HepG2 (cell line): ENCODE measurements at regions not wholly inside any gene's neighbourhood (a gene's known extent, or its start where the extent isn't known, plus 50 kb on each side); places are given as distances from the start of the nearest gene placed in this dataset.

Experiments
- ATM ChIP-seq: fragments of 450-650 bp; IDR thresholded peaks from 2 replicates; pipeline ENCODE4 v1.7.1; 2017; ENCODE audit warnings: mild to moderate bottlenecking, borderline replicate concordance
- BRF2 ChIP-seq: sonication (generic); formaldehyde crosslinking; IDR thresholded peaks from 2 replicates; pipeline ENCODE4 v1.8.1; 2022; ENCODE audit warnings: mild to moderate bottlenecking, missing genetic modification reagents
- CC2D1A ChIP-seq: sonication (generic); formaldehyde crosslinking; IDR thresholded peaks from 2 replicates; pipeline ENCODE4 v1.8.1; 2023; ENCODE audit warnings: mild to moderate bottlenecking, missing genetic modification reagents
- CCDC6 ChIP-seq: sonication (generic); formaldehyde crosslinking; IDR thresholded peaks from 2 replicates; pipeline ENCODE4 v1.8.1; 2022; ENCODE audit warnings: mild to moderate bottlenecking, missing genetic modification reagents, moderate library complexity
- FOXJ3 ChIP-seq: sonication (generic); formaldehyde crosslinking; IDR thresholded peaks from 2 replicates; pipeline ENCODE4 v1.4.0; 2020; ENCODE audit warnings: missing genetic modification reagents, mild to moderate bottlenecking, borderline replicate concordance
- HDAC6 ChIP-seq: fragments of 200-600 bp; sonication (generic); IDR thresholded peaks from 2 replicates; pipeline ENCODE4 v1.7.0; 2017; ENCODE audit warnings: mild to moderate bottlenecking, antibody characterized with exemption, low read length, low read depth
- HMG20A ChIP-seq: IDR thresholded peaks from 2 replicates; pipeline ENCODE4 v1.6.1; 2016; ENCODE audit warnings: borderline replicate concordance
- HNF1B ChIP-seq: sonication (generic); formaldehyde crosslinking; IDR thresholded peaks from 2 replicates; pipeline ENCODE4 v1.5.1; 2020; ENCODE audit warnings: mild to moderate bottlenecking, moderate library complexity, missing genetic modification reagents
- HNRNPLL ChIP-seq: fragments of 200-400 bp; formaldehyde crosslinking; IDR thresholded peaks from 2 replicates; pipeline ENCODE4 v1.6.1; 2017; ENCODE audit warnings: mild to moderate bottlenecking, low read depth, low read length; ENCODE audit not compliant: poor library complexity, severe bottlenecking
- ISX ChIP-seq: sonication (generic); formaldehyde crosslinking; conservative IDR thresholded peaks from 2 replicates; pipeline ENCODE4 v1.5.0; 2020; ENCODE audit warnings: missing genetic modification reagents
- KAT7 ChIP-seq: IDR thresholded peaks from 2 replicates; pipeline ENCODE4 v1.6.1; 2018; ENCODE audit warnings: borderline replicate concordance, missing compliant biosample characterization
- KDM1A ChIP-seq: IDR thresholded peaks from 2 replicates; pipeline ENCODE4 v1.6.1; 2016; ENCODE audit warnings: missing compliant biosample characterization
- KLF16 ChIP-seq, 2 experiments: sonication (generic) in 1 of 2; formaldehyde crosslinking in 1 of 2; IDR thresholded peaks; 2 replicates each; pipeline versions ENCODE4 v1.6.1 to v1.8.0; 2016 to 2023; ENCODE audit warnings: missing genetic modification reagents in 2 of 2, missing compliant biosample characterization in 1 of 2
- MIXL1 ChIP-seq: IDR thresholded peaks from 2 replicates; pipeline ENCODE4 v1.6.1; 2016
- RBM39 ChIP-seq: fragments of 200-400 bp; formaldehyde crosslinking; IDR thresholded peaks from one replicate; pipeline ENCODE4 v1.6.1; 2018; ENCODE audit warnings: antibody characterized with exemption, mild to moderate bottlenecking, low read depth, low read length; ENCODE audit not compliant: poor library complexity, severe bottlenecking
- SP1 ChIP-seq, 2 experiments: fragments of 450-650 bp in 1 of 2; sonication (generic) in 1 of 2; formaldehyde crosslinking in 1 of 2; IDR thresholded peaks; 2 replicates each; pipeline versions ENCODE4 v1.4.0 to v1.6.1; 2016 to 2020; ENCODE audit warnings: missing genetic modification reagents in 1 of 2
- STAG1 ChIP-seq: sonication (generic); formaldehyde crosslinking; IDR thresholded peaks from 2 replicates; pipeline ENCODE4 v1.4.0; 2020; ENCODE audit warnings: missing genetic modification reagents
- ZBTB42 ChIP-seq: sonication (generic); formaldehyde crosslinking; IDR thresholded peaks from 2 replicates; pipeline ENCODE4 v1.5.0; 2020; ENCODE audit warnings: mild to moderate bottlenecking, missing genetic modification reagents
- ZNF446 ChIP-seq: sonication (generic); formaldehyde crosslinking; IDR thresholded peaks from 2 replicates; pipeline ENCODE4 v1.5.0; 2020; ENCODE audit warnings: mild to moderate bottlenecking, missing genetic modification reagents
- ZNF572 ChIP-seq: sonication (generic); formaldehyde crosslinking; IDR thresholded peaks from 2 replicates; pipeline ENCODE4 v1.5.1; 2020; ENCODE audit warnings: mild to moderate bottlenecking, missing genetic modification reagents
- ZNF687 ChIP-seq: sonication (generic); formaldehyde crosslinking; IDR thresholded peaks from 2 replicates; pipeline ENCODE4 v1.5.1; 2020; ENCODE audit warnings: mild to moderate bottlenecking, missing genetic modification reagents, moderate library complexity
- ZNF775 ChIP-seq: sonication (generic); formaldehyde crosslinking; IDR thresholded peaks from 2 replicates; pipeline ENCODE4 v1.4.0; 2020; ENCODE audit warnings: missing genetic modification reagents, mild to moderate bottlenecking, moderate library complexity, borderline replicate concordance

GRCh38 chr2:42974721-42975717, 182.6 kb upstream of the HAAO start (continued):
- TF ChIP-seq ZNF572 (CRISPR knock-in tag) (0 out of 2 replicates have a peak, but pooled peaks have one; percentile 60), HNF1B (CRISPR knock-in tag) (peak; percentile 96), FOXJ3 (peak; percentile 79), ZNF446 (no peak), SP1 (IDR thresholded peaks at IDR 0.05) (no peak), SP1 (CRISPR knock-in tag; IDR thresholded peaks at IDR 0.05) (peak; percentile 26; the same call in 1 of the 2 replicates), ZNF687 (CRISPR knock-in tag) (peak; percentile 99), ZBTB42 (CRISPR knock-in tag) (no peak), KLF16 (CRISPR knock-in tag; IDR thresholded peaks at IDR 0.05) (peak in 1 of 2 experiments; percentile 76; a peak in 1 of 4 replicates), KDM1A (CRISPR knock-in tag) (peak; percentile 94; the same call in 1 of the 2 replicates), STAG1 (peak; percentile 92), HMG20A (peak; percentile 79; the same call in 1 of the 2 replicates), ZNF775 (CRISPR knock-in tag) (0 out of 2 replicates have a peak, but pooled peaks have one; percentile 80), ISX (CRISPR knock-in tag) (no peak), MIXL1 (peak; percentile 39; the same call in 1 of the 2 replicates), HDAC6 (no peak), KAT7 (CRISPR knock-in tag) (peak; percentile 94; the same call in 1 of the 2 replicates), BRF2 (CRISPR knock-in tag) (peak; percentile 89; the same call in 1 of the 2 replicates), RBM39 (peak; percentile 97), ATM (no peak), HNRNPLL (peak; percentile 68), CCDC6 (CRISPR knock-in tag) (peak; percentile 90), CC2D1A (CRISPR knock-in tag) (no peak)
